GM12872 (cell line): ENCODE measurements at regions not wholly inside any gene's neighbourhood (a gene's known extent, or its start where the extent isn't known, plus 50 kb on each side); places are given as distances from the start of the nearest gene placed in this dataset.

Experiments used
- TF ChIP-seq, protein P1 (sequence below): IDR thresholded peaks from 3 replicates; pipeline ENCODE4 v1.5.1; 2011; ENCODE audit warnings: low read depth, mild to moderate bottlenecking, low read length, moderate library complexity; ENCODE audit not compliant: insufficient read depth

DNA sequence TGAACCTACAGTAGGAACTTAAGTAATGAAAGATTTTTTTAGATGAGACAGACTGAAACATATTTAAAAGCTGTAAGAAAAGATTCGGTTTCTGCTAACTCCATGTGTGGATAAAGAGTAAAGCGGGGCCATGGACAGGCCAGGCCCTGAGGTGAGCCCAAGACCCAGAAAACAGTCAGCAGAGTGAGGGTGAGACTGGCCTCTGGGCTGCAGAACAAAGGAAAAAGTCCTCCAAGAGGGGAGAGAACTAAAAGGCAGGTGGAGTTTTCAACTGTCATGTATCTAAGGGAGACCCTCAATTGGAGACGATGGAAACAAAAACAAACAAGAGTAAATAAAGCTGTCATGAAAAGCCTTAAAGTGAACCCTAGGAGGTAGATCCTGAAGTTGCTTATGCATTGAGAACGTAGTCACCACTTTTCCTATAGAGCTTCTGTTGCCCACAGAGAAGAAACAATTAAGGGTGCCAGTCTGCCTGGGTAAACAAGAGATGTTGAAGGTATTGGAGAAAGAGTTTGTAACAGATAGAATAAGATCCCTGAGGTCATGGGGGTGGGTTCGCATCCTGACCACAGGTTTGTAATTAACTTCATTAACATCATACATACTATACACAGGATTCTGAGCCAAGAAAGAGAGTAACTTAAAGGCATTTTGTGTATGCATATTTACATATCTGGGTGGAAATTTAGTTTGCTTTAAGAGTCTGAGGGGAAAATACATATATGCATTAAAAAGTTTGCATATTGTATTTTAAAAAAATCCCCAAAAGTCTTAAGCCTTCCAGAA is 268.7 kb upstream of the PDE3A start:
- TF ChIP-seq, protein P1, sequence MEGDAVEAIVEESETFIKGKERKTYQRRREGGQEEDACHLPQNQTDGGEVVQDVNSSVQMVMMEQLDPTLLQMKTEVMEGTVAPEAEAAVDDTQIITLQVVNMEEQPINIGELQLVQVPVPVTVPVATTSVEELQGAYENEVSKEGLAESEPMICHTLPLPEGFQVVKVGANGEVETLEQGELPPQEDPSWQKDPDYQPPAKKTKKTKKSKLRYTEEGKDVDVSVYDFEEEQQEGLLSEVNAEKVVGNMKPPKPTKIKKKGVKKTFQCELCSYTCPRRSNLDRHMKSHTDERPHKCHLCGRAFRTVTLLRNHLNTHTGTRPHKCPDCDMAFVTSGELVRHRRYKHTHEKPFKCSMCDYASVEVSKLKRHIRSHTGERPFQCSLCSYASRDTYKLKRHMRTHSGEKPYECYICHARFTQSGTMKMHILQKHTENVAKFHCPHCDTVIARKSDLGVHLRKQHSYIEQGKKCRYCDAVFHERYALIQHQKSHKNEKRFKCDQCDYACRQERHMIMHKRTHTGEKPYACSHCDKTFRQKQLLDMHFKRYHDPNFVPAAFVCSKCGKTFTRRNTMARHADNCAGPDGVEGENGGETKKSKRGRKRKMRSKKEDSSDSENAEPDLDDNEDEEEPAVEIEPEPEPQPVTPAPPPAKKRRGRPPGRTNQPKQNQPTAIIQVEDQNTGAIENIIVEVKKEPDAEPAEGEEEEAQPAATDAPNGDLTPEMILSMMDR = no peak

DNA sequence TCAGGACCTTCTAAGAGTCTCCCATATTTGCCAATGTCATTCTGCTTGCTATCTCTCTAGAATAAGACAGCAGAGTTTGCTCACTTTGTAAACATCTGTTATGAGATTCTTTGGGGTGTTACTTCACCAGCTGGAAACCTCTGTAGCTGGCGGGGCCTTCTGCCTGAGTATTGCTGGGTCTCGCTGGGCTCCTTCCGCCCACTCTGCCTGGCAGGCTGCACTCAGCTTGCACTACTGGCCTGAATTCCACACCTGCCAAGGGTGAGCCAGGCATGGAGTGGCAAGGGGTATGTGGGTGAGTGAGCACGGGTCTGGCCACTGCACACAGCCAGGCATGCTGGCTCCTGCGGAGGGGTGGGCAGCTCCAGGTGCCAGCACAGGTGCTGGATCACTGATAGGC is 267.3 kb upstream of the PDE3A start:
- TF ChIP-seq, protein P1 = no peak

DNA sequence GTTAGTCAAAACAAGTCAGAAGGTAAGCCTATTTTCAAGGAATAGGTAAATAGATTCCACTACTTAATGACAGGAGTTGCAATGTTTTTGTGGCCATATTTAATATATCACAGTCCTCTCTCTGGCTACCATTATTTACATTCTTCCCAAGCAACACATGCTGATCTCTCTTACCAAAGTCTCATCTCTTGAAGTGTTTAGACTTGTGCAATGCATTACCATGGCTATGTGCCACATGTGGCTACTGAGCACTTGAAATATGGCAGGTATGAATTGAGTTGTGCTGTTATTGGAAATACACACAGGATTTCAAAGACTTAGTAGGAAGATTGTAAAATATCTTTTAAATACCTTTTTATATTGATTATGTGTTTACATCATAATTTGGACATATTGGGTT is 262.4 kb upstream of the PDE3A start:
- TF ChIP-seq, protein P1 = no peak

DNA sequence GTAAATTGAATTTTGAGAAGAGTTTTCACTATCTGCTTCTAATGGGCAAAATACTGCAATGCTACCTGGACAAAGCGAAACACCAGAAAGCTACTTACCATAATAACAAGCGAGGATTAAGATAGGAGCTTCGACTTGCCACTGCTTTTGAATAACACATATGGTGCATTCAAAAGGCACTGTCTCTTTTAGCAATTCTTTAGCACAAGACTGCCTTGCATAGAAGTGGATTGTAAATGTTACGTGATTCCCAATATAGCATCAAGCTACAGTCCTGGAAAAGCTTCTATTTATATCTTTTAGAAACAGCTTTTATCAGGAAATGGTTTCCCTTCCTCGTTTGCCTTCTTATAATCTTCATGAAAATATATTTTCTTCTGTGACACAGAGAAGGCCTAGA is 258.7 kb upstream of the PDE3A start:
- TF ChIP-seq, protein P1 = no peak

DNA sequence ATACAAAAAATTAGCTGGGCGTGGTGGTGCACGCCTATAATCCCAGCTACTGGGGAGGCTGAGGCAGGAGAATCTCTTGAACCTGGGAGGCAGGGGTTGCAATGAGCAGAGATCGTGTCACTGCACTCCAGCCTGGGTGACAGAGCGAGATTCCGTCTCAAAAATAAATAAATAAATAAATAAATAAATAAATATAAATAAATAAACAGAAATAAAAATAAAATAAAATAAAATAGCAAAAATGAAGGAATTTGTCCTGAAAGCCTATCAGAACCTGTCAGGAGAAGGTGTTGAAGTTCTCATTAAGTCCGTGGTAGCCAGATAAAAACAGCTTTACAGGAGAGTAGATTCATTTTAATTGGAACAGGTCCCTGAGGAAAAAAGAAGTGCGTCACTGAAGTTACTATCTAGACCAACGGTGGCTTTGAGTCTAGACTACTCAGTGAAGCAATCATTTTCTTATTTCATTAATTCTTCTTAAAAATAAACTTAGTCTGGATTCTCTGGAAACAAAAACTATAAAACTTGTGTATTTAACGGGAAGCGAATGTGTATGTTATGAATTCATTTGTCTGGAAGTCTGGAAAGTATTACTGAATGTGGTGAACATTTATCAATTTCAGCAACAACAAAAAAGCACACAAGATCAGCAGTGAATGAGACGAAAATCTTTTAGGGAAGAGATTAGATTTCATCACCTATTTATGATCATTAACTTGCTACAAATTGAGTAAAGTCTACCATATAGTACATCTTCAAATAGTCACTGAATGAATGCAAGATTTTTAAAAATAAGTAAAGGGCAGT is 248.5 kb upstream of the PDE3A start:
- TF ChIP-seq, protein P1 = no peak

DNA sequence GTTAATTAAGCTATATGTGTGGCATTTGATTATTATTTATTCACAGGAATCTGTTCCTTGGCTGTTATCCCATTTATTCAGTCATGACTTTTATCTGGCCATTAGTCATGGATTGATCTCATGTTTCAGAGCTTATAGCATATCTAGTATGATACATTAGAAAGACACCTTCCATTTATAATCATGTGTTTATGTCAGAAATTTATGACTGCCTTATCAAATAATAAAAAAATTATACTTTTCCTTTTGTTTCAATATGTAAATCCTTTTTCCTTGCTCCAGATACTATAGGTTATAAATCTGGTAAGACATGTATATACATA is 248.0 kb upstream of the PDE3A start:
- TF ChIP-seq, protein P1 = no peak

DNA sequence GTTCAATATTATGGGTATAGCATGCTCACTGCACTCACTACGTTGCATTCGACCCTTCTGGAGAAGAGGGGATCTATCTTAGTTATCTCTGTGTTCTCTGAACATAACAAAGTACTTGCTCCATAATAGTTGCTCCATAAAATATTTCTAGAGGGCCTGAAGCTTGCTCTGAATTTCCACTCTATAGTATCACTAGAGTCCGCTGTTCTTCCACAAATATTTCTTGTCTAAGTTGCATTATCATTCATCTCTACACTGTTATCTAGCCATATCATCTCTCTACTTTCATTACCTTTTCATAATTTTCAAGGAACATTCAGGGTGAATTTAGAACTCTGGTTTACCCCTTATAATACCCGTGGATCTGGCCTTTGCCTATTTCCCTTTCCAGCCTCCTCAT is 246.1 kb upstream of the PDE3A start:
- TF ChIP-seq, protein P1 = no peak
